ENCODE measurements at regions not wholly inside any gene's neighbourhood (a gene's known extent, or its start where the extent isn't known, plus 50 kb on each side); places are given as distances from the start of the nearest gene placed in this dataset.
"Not testable (repeated sequence)": the region's sequence is repeated elsewhere in the genome, so short reads cannot be mapped to it uniquely, and the experiment has no call there.

- H3K27ac ChIP-seq, result no peak overlapping the region
- no peaks in the 10 kb centered on the region for H3K36me3 ChIP-seq
Observed at GRCh38 chr7:131039836-131040235, 287.8 kb upstream of the MKLN1 start.

GRCh38 chr7:131040467-131040932 is 287.2 kb upstream of the MKLN1 start:
- peaks cover 0 to 23% (median 4%) of the 10 kb centered on the region in 4 donors for H3K4me1 ChIP-seq
- no peaks in the 10 kb centered on the region for H3K9me3 ChIP-seq
- H3K27ac ChIP-seq, result peak overlapping the region in 2 of 4 donors; percentile 20 to 44
- H3K36me3 ChIP-seq, result no peaks in the 10 kb centered on the region
- no peaks in the 10 kb centered on the region for H3K27me3 ChIP-seq
- peak in 2 of 3 donors; percentile 61 to 85 for DNase-seq
- TF ChIP-seq POLR2A (IDR thresholded peaks at IDR 0.05), result no peak
- peak; percentile 72 to 95 (median 93) for TF ChIP-seq CTCF (IDR thresholded peaks at IDR 0.05)
- H3K4me3 ChIP-seq, result no peak overlapping the region

More at GRCh38 chr7:131039836-131040235, 287.8 kb upstream of the MKLN1 start:
- H3K4me1 ChIP-seq, result peaks cover 0 to 23% (median 6%) of the 10 kb centered on the region in 4 donors
- no peak for TF ChIP-seq POLR2A (IDR thresholded peaks at IDR 0.05)
- TF ChIP-seq CTCF (IDR thresholded peaks at IDR 0.05), result no peak
- no peaks in the 10 kb centered on the region for H3K9me3 ChIP-seq
- DNase-seq, result no peak
- no peaks in the 10 kb centered on the region for H3K27me3 ChIP-seq
- no peak overlapping the region for H3K4me3 ChIP-seq

- H3K36me3 ChIP-seq, H3K4me3 ChIP-seq, H3K27me3 ChIP-seq, DNase-seq, H3K9me3 ChIP-seq: not testable (repeated sequence)
- peak overlapping the region in 1 of 4 donors; percentile 44 for H3K27ac ChIP-seq
- peaks cover 0 to 23% (median 4%) of the 10 kb centered on the region in 4 donors for H3K4me1 ChIP-seq
Observed at GRCh38 chr7:131041012-131041695, 286.5 kb upstream of the MKLN1 start.

GRCh38 chr7:131042269-131043160 is 285.2 kb upstream of the MKLN1 start:
- Histone ChIP-seq H3K27ac (no peak overlapping the region), H3K4me1 (peaks cover 0 to 23% (median 4%) of the 10 kb centered on the region in 4 donors), H3K36me3 (no peaks in the 10 kb centered on the region), H3K27me3 (no peaks in the 10 kb centered on the region), H3K4me3 (no peak overlapping the region), H3K9me3 (no peaks in the 10 kb centered on the region)
- TF ChIP-seq CTCF (IDR thresholded peaks at IDR 0.05), result no peak
- TF ChIP-seq POLR2A (IDR thresholded peaks at IDR 0.05), result no peak
- DNase-seq, result no peak

GRCh38 chr7:131045526-131045925 is 282.1 kb upstream of the MKLN1 start:
- Histone ChIP-seq H3K9me3 (no peaks in the 10 kb centered on the region), H3K27me3 (no peaks in the 10 kb centered on the region), H3K4me3 (no peak overlapping the region), H3K36me3 (peaks cover 0 to 3% (median 0%) of the 10 kb centered on the region in 3 donors), H3K4me1 (peaks cover 0 to 6% (median 0%) of the 10 kb centered on the region in 4 donors), H3K27ac (no peak overlapping the region)
- no peak for TF ChIP-seq POLR2A (IDR thresholded peaks at IDR 0.05)
- TF ChIP-seq CTCF (IDR thresholded peaks at IDR 0.05), result no peak
- no peak for DNase-seq

GRCh38 chr7:131046246-131046645 is 281.4 kb upstream of the MKLN1 start:
- DNase-seq, result no peak
- Histone ChIP-seq H3K36me3 (peaks cover 0 to 6% (median 0%) of the 10 kb centered on the region in 3 donors), H3K9me3 (no peaks in the 10 kb centered on the region), H3K4me1 (peaks cover 0 to 6% (median 0%) of the 10 kb centered on the region in 4 donors), H3K27me3 (no peaks in the 10 kb centered on the region), H3K4me3 (no peak overlapping the region), H3K27ac (no peak overlapping the region)
- no peak for TF ChIP-seq POLR2A (IDR thresholded peaks at IDR 0.05)
- TF ChIP-seq CTCF (IDR thresholded peaks at IDR 0.05), result no peak

Data from Peyer's patch (tissue), 4 donors.